NCI-H510A (cell line): ENCODE measurements at regions not wholly inside any gene's neighbourhood (a gene's known extent, or its start where the extent isn't known, plus 50 kb on each side); places are given as distances from the start of the nearest gene placed in this dataset.

Experiments used
- DNase-seq: peaks from one replicate; lab custom pipeline; 2025; lab: John Stamatoyannopoulos, UW

- no peak for DNase-seq
These were observed 260.3 kb upstream of the MOCS1 start for GRCh38 chr6:40194447-40195170.

DNA sequence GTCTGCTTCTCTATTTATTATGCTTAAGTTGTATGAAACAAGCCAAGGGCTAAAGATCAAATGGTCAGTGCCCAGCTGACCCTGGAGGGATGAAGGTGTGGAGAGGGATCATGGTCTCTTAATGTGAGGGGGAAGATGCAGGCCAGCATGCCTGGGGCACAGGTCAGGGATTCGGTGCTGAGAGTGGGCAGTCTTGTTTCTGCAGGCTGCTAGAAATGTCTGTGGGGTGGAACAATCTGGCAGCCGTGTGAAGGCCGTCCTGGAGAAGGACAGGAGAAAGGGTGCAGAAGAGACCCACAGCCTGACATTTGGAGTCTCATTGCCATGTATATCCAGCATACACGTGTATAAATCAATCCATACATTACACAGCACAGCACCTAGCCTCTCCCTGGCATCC, 258.3 kb upstream of the MOCS1 start:
- DNase-seq = no peak

GRCh38 chr6:40188931-40189330, 254.7 kb upstream of the MOCS1 start:
- DNase-seq = no peak

DNA sequence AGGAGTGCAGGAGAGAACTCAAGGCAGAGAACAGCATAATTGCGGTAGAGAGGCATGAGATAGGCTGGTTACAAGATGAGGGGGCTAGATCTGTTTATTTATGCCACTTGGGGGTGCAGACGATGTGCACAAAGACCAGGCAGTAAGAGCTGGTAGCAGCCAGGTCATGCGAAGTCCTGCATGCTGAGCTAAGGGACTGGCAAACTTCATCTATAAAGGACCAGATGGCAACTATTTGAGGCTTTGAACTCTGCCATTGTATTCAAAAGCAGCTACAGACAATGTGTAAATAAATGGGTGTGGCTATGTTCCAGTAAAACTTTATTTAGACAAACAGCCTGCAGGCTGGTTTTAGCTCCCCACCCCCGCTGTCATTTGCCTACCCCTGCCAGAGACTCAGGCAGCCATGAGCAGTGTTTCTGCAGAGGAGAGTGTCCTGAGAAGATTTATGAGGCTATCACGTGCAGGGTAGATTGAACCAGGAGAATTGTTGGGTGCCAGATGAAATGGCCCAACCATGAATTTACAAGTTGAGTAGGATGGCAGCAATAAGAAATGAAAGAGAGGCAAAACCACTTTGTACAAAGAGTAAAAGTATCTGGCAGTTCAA, 253.4 kb upstream of the MOCS1 start:
- no peak for DNase-seq

- DNase-seq = no peak
These were observed 251.2 kb upstream of the MOCS1 start for GRCh38 chr6:40185486-40185885.

DNA sequence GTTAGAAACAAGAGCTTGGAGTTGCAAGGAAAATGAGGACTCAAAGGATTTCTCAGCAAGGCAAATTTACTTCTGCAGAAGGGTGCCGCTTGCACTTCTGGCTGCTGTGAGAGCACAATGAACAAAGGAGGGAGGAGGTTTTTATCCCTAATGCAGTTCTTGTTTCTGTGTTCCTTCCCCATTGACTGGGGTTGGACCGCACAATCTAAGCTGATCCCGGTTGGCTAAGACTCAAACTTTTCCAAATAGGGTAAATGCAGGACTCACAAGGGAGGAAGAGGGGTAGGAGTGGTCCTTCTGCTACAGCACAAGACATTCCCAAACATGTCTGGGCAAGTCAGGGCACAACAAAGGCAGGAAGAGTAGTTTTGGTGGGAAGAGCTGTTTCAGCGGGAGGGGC, 249.6 kb upstream of the MOCS1 start:
- no peak for DNase-seq

DNA sequence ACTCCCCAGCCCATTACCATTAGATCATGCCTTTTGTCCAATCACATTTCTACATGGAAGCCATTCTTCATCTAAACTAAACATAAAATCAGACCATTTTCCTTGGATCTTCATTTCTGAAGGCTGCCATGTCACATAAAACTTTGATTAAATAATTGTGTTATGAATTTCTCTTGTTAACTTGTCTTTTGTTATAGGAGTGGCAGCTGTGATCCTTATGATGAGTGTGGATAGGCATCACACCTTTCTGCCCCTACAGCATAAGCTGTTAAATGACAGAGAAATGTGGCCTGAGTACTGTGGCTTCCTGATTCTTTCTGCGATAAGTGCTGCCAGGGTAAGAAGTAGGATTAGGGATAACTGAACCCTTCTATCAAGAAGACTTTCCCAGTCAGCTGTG, 247.1 kb upstream of the MOCS1 start:
- DNase-seq = no peak

DNA sequence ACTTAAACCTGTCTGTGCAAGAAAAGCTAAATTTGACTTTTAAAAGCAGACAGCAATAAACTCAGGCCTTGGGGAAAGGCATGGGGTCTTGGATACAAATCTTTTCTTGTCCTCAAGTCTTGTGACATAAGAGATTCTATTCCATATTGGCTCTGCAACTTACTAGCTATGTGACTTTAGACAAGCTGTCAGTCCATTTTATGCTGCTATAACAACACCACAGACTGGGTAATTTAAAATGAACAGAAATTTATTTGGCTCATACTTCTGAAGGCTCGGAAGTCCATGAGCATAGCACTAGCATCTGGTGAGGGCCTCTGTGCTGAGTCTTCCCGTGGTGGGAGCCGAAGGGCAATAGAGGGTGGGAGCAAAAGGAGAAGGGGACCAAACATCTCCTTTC, 246.0 kb upstream of the MOCS1 start:
- DNase-seq = no peak

- DNase-seq = no peak
These were observed 245.2 kb upstream of the MOCS1 start for GRCh38 chr6:40179496-40179895.

DNA sequence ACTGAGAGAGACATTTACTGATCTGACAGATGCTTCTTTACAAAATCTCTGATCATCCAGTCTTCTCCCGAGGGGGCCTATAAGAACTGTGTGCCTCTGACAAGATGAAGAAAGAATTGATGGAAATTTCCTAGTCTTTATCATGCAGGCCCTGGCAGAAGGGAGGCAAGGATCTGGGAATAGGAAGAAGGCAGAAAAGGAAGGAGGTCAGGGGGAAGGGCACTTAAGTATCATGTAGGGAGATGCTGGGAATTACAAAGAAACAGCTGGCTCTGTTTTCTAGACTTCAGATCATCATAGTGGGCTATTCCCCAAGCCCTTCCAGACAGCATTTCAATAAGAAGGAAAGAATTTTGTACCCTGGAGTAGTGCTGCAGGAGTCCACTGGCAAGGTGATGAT, 243.3 kb upstream of the MOCS1 start:
- DNase-seq = no peak

GRCh38 chr6:40176152-40176551, 241.9 kb upstream of the MOCS1 start:
- no peak for DNase-seq

- DNase-seq = no peak
These were observed 238.0 kb upstream of the MOCS1 start for GRCh38 chr6:40172272-40172671.

- no peak for DNase-seq
These were observed 237.1 kb upstream of the MOCS1 start for GRCh38 chr6:40171343-40171742.

- DNase-seq = no peak
These were observed 236.6 kb upstream of the MOCS1 start for GRCh38 chr6:40170856-40171255.

GRCh38 chr6:40169878-40170277, 235.6 kb upstream of the MOCS1 start:
- no peak for DNase-seq

DNA sequence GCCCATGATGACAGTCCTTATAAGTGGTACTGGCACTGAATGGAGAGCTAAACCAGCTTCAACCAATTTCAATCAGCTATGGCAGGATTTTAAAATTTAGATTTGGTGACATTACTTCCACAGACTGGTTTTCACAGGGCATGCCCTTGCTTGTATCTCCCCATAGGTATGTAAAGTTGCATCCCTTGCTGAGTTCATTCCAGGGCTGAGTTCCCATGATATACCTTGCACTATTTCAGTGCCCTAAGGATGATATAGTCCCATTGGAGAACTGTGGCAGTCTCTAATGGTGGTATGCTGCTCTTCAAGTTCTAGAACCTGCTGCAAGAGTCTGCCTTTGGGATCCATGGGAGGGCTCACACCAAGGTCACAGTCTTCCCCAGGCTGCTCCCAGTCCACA, 232.7 kb upstream of the MOCS1 start:
- DNase-seq = no peak

- DNase-seq = no peak
These were observed 230.9 kb upstream of the MOCS1 start for GRCh38 chr6:40165036-40165709.

- DNase-seq = no peak
These were observed 230.1 kb upstream of the MOCS1 start for GRCh38 chr6:40164345-40164755.

DNA sequence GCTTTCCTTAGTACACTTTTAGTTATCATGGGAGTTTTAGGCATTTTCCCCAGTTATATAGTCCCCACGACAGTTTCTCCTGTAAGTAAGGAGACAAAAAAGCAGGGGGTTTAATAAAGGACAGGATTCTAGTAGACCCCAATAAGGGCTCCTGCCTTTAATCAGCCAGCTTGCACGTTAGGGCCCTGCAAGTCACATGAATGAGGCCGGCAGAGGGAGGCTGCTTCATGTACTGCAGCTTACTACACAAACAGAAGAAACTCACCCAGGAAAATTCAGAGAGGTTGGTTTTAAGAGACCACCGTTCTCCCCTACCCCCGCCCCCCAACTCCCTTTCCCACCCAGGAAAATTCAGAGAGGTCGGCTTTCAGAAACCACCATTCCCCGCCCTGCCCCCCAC, 229.7 kb upstream of the MOCS1 start:
- no peak for DNase-seq

DNA sequence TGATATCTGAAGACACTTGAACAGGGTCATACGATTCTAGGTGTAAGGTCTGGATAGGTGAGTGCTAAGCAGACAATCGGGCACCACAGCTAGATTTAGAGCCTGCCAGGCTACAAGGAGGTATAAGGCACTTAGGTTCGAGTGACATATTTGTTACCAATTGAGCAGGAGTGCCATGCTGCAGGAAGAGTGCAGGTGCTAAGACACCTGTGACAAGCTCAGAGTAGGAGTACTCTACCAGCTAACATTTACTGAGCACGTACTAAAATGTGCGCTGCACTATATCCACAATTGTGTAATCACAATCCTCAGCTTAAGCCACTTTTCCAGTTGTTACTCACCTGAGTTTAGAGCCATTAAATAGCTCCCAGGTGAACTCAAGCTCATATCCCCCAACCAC, 227.8 kb upstream of the MOCS1 start:
- DNase-seq = no peak

- DNase-seq = no peak
These were observed 226.6 kb upstream of the MOCS1 start for GRCh38 chr6:40160826-40161225.

DNA sequence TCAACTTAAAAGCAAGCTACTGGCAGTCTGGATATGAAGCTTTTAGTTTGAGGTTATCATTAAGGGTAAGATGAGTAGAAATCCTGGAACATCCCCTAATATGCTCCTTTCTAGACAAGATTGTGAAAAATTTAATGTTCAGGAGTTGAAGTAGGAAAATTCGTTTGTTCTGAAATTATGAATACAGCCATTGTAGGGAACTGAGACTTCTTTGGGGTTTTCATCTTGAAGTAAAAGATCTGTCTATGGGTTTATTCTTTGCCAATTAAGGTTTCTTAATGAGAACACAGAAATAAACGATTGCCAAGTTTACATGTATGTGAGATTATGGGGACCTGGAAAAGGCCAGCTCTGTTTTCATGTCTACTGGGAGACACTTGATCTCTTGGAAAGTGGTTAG, 225.6 kb upstream of the MOCS1 start:
- DNase-seq = no peak

GRCh38 chr6:40152701-40153436, 218.6 kb upstream of the MOCS1 start:
- DNase-seq = no peak
